ENCODE measurements at regions not wholly inside any gene's neighbourhood (a gene's known extent, or its start where the extent isn't known, plus 50 kb on each side); places are given as distances from the start of the nearest gene placed in this dataset.

GRCh38 chr13:48866249-48866648 lies 109.5 kb upstream of the FNDC3A start:
- Histone ChIP-seq H3K4me3 (no peak overlapping the region), H3K27ac (no peak overlapping the region), H3K9me3 (no peaks in the 10 kb centered on the region), H3K27me3 (no peaks in the 10 kb centered on the region), H3K36me3 (no peaks in the 10 kb centered on the region), H3K4me1 (no peaks in the 10 kb centered on the region)
- intact Hi-C loops (cut with DNase I), result no loop called here
- TF ChIP-seq POLR2A (IDR thresholded peaks at IDR 0.05) (no peak), POLR2AphosphoS5 (IDR thresholded peaks at IDR 0.05) (no peak), EP300 (IDR thresholded peaks at IDR 0.05) (no peak), CTCF (IDR thresholded peaks at IDR 0.05) (no peak)
- WGBS, 2 donors, result 53 to 75% methylated on average over 6 of the region's 6 CpGs
- no peak for DNase-seq

GRCh38 chr13:48873081-48873480 lies 102.6 kb upstream of the FNDC3A start:
- intact Hi-C loops (cut with DNase I), result no loop called here
- WGBS, 2 donors, result 85 to 92% methylated on average over 1 of the region's 1 CpG
- no peaks in the 10 kb centered on the region for H3K27me3 ChIP-seq

GRCh38 chr13:48873587-48873986 lies 102.1 kb upstream of the FNDC3A start:
- WGBS, 2 donors, result 72 to 84% methylated on average over 2 of the region's 2 CpGs
- DNase-seq, result no peak
- intact Hi-C loops (cut with DNase I), result no loop called here
- no peak overlapping the region for H3K27ac ChIP-seq
- no peaks in the 10 kb centered on the region for H3K27me3 ChIP-seq
- H3K9me3 ChIP-seq, result no peaks in the 10 kb centered on the region
- no peak for TF ChIP-seq POLR2AphosphoS5 (IDR thresholded peaks at IDR 0.05)
- no peak for TF ChIP-seq POLR2A (IDR thresholded peaks at IDR 0.05)
- TF ChIP-seq CTCF (IDR thresholded peaks at IDR 0.05), result no peak
- no peak for TF ChIP-seq EP300 (IDR thresholded peaks at IDR 0.05)
- no peaks in the 10 kb centered on the region for H3K36me3 ChIP-seq
- no peaks in the 10 kb centered on the region for H3K4me1 ChIP-seq
- no peak overlapping the region for H3K4me3 ChIP-seq

More at GRCh38 chr13:48873081-48873480, 102.6 kb upstream of the FNDC3A start:
- no peak overlapping the region for H3K27ac ChIP-seq
- DNase-seq, result no peak
- no peak overlapping the region for H3K4me3 ChIP-seq
- no peak for TF ChIP-seq POLR2AphosphoS5 (IDR thresholded peaks at IDR 0.05)
- no peak for TF ChIP-seq POLR2A (IDR thresholded peaks at IDR 0.05)
- TF ChIP-seq CTCF (IDR thresholded peaks at IDR 0.05), result no peak
- no peak for TF ChIP-seq EP300 (IDR thresholded peaks at IDR 0.05)
- no peaks in the 10 kb centered on the region for H3K36me3 ChIP-seq
- no peaks in the 10 kb centered on the region for H3K9me3 ChIP-seq
- no peaks in the 10 kb centered on the region for H3K4me1 ChIP-seq

- no peaks in the 10 kb centered on the region for H3K27me3 ChIP-seq
- TF ChIP-seq CTCF (IDR thresholded peaks at IDR 0.05) (no peak), POLR2A (IDR thresholded peaks at IDR 0.05) (no peak), POLR2AphosphoS5 (IDR thresholded peaks at IDR 0.05) (no peak), EP300 (IDR thresholded peaks at IDR 0.05) (no peak)
- H3K4me3 ChIP-seq, result no peak overlapping the region
- H3K9me3 ChIP-seq, result no peaks in the 10 kb centered on the region
- intact Hi-C loops (cut with DNase I), result no loop called here
- H3K36me3 ChIP-seq, result no peaks in the 10 kb centered on the region
- H3K27ac ChIP-seq, result no peak overlapping the region
- no peaks in the 10 kb centered on the region for H3K4me1 ChIP-seq
- DNase-seq, result no peak
- WGBS, 2 donors, result 33 to 69% methylated on average over 3 of the region's 3 CpGs
Observed at GRCh38 chr13:48874165-48874564, 101.5 kb upstream of the FNDC3A start.

GRCh38 chr13:48875047-48875446 lies 100.7 kb upstream of the FNDC3A start:
- no peak for DNase-seq
- Histone ChIP-seq H3K4me3 (no peak overlapping the region), H3K27ac (no peak overlapping the region), H3K9me3 (no peaks in the 10 kb centered on the region), H3K36me3 (no peaks in the 10 kb centered on the region), H3K27me3 (no peaks in the 10 kb centered on the region), H3K4me1 (no peaks in the 10 kb centered on the region)
- TF ChIP-seq EP300 (IDR thresholded peaks at IDR 0.05) (no peak), POLR2AphosphoS5 (IDR thresholded peaks at IDR 0.05) (no peak), POLR2A (IDR thresholded peaks at IDR 0.05) (no peak), CTCF (IDR thresholded peaks at IDR 0.05) (no peak)
- 58 to 65% methylated on average over 4 of the region's 4 CpGs for WGBS, 2 donors
- intact Hi-C loops (cut with DNase I), result no loop called here

Data from sigmoid colon (tissue), 6 donors.